Tibial nerve (tissue), 4 donors: ENCODE measurements at regions not wholly inside any gene's neighbourhood (a gene's known extent, or its start where the extent isn't known, plus 50 kb on each side); places are given as distances from the start of the nearest gene placed in this dataset.

Experiments used
- CTCF ChIP-seq, 5 experiments: fragments of 200-600 bp in 3 of 5; fragments of 450-650 bp in 2 of 5; sonication (generic) in 3 of 5; IDR thresholded peaks; one replicate each; pipeline ENCODE4 v1.5.1; 2016 to 2019; ENCODE audit warnings: antibody characterized with exemption in 5 of 5, mild to moderate bottlenecking in 3 of 5, moderate library complexity in 2 of 5
- EP300 ChIP-seq, 2 donors: sonication (generic); formaldehyde crosslinking; IDR thresholded peaks; one replicate each; pipeline ENCODE4 v1.6.1; 2017; ENCODE audit warnings: antibody characterized with exemption in 2 of 2, mild to moderate bottlenecking in 1 of 2
- POLR2A ChIP-seq, 2 donors: fragments of 450-650 bp; IDR thresholded peaks; one replicate each; pipeline ENCODE4 v1.6.1; 2017; ENCODE audit warnings: antibody characterized with exemption in 2 of 2, mild to moderate bottlenecking in 2 of 2, moderate library complexity in 2 of 2

DNA sequence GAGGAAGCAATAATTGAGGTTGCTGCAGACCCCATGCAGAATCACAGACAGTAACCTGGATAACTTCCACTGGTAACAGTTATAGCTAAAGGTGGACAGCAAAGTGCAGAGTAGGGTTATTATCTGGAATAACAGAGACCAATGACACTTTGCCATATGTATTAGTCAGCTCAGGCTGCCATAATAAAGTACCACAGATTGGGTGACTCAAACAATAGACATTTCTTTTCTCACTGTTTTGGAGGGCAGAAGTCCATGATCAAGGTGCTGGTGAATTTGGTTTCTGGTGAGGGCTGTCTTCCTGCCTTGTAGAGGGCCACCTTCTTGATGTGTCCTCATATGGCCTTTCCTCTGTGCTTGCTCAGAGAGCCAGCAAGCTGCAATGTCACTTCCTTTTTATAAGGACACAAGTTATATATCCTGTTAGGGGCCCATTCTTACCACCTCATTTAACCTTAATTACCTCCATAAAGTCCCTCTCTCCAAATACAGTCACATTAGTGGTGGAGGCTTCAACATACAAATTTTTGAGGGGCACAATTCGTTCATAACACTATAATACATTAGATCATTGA, 191.0 kb upstream of the LRP1B start:
- TF ChIP-seq CTCF (IDR thresholded peaks at IDR 0.05), result no peak
- TF ChIP-seq EP300 (IDR thresholded peaks at IDR 0.05), result no peak
- TF ChIP-seq POLR2A (IDR thresholded peaks at IDR 0.05), result no peak
